Psoas muscle (tissue), 7 donors: ENCODE measurements at regions not wholly inside any gene's neighbourhood (a gene's known extent, or its start where the extent isn't known, plus 50 kb on each side); places are given as distances from the start of the nearest gene placed in this dataset.
"Not testable (repeated sequence)": the region's sequence is repeated elsewhere in the genome, so short reads cannot be mapped to it uniquely, and the experiment has no call there.

Source experiments
- ATAC-seq, 4 donors: fragments of 200-7000 bp; cut with Tn5 transposase; one replicate each; pipeline ENCODE4 v1.9.1; 2020; ENCODE audit warnings: moderate library complexity in 3 of 4, mild to moderate bottlenecking in 2 of 4
- DNase-seq, 2 donors: peaks; one replicate each; pipeline ENCODE4 v3.0.0-alpha.2; 2020
- H3K27ac ChIP-seq: fragments of 200-600 bp; one replicate; pipeline ENCODE4 v1.8.0; 2022
- H3K27me3 ChIP-seq, 3 donors: fragments of 200-600 bp in 1 of 3; one replicate each; pipeline versions ENCODE4 v1.6.1 to v1.8.0; 2013 to 2022; ENCODE audit warnings: low read length in 2 of 3, mild to moderate bottlenecking in 2 of 3, moderate library complexity in 1 of 3; ENCODE audit not compliant: insufficient read depth in 3 of 3
- H3K36me3 ChIP-seq, 2 donors: fragments of 200-600 bp in 1 of 2; one replicate each; pipeline versions ENCODE4 v1.6.1 to v1.8.0; 2013 to 2022; ENCODE audit warnings: low read depth in 1 of 2, mild to moderate bottlenecking in 1 of 2, moderate library complexity in 1 of 2; ENCODE audit not compliant: insufficient read depth in 1 of 2
- H3K4me1 ChIP-seq: fragments of 200-600 bp; one replicate; pipeline ENCODE4 v1.8.0; 2022
- H3K4me3 ChIP-seq: fragments of 200-600 bp; one replicate; pipeline ENCODE4 v1.8.0; 2022; ENCODE audit warnings: mild to moderate bottlenecking
- H3K9me3 ChIP-seq: fragments of 200-600 bp; one replicate; pipeline ENCODE4 v1.8.0; 2022
- CTCF ChIP-seq: fragments of 200-600 bp; IDR thresholded peaks from one replicate; pipeline ENCODE4 v1.8.0; 2022; ENCODE audit warnings: antibody characterized with exemption
- WGBS, 3 donors: extraction: QIAGEN DNeasy Blood & Tissue Kit; methylation state at CpG; one replicate each; pipeline versions ENCODE4 v1.1.6 to v1.1.7; 2013; 5-methylcytosine and 5-hydroxymethylcytosine counted together
- intact Hi-C, 2 donors: fragments of 100-400 bp; cut with DNase I; formaldehyde crosslinking; loops; one replicate each; pipeline versions ENCODE4 v1.11.0 to v1.14.2; 2022
- donor health status: healthy with polysubstance abuse.
- donor health status: DM: no; HTN: no; CAD: no; lungs with moderate emphysema.
- donor health status: Bipolar disorder and iron deficiency.
- donor health status: healthy.
- donor health status: DM: yes; HTN: yes; CAD: no.
- donor health status: DM: no; HTN: no; CAD: no.
- donor health status: DM: yes; HTN: yes; CAD: no.

GRCh38 chr18:41871229-41872000 is 83.6 kb upstream of the PIK3C3 start:
- H3K4me1 ChIP-seq: no peaks in the 10 kb centered on the region
- WGBS, 3 donors: 61 to 75% (median 69%) methylated on average over 7 of the region's 7 CpGs
- peaks cover 0 to 2% (median 0%) of the 10 kb centered on the region in 3 donors for H3K27me3 ChIP-seq
- no peaks in the 10 kb centered on the region for H3K36me3 ChIP-seq
- DNase-seq (no peak), ATAC-seq (no peak)
- no peak overlapping the region for H3K4me3 ChIP-seq
- intact Hi-C loops: no loop called here
- no peaks in the 10 kb centered on the region for H3K9me3 ChIP-seq
- no peak for TF ChIP-seq CTCF
- H3K27ac ChIP-seq: no peak overlapping the region

GRCh38 chr18:41870817-41871216 is 84.2 kb upstream of the PIK3C3 start:
- Histone ChIP-seq H3K4me1 (no peaks in the 10 kb centered on the region), H3K9me3 (no peaks in the 10 kb centered on the region), H3K4me3 (no peak overlapping the region), H3K36me3 (no peaks in the 10 kb centered on the region), H3K27ac (no peak overlapping the region), H3K27me3 (peaks cover 0 to 2% (median 0%) of the 10 kb centered on the region in 3 donors)
- intact Hi-C loops: no loop called here
- TF ChIP-seq CTCF: no peak
- ATAC-seq: no peak
- no peak for DNase-seq

DNA sequence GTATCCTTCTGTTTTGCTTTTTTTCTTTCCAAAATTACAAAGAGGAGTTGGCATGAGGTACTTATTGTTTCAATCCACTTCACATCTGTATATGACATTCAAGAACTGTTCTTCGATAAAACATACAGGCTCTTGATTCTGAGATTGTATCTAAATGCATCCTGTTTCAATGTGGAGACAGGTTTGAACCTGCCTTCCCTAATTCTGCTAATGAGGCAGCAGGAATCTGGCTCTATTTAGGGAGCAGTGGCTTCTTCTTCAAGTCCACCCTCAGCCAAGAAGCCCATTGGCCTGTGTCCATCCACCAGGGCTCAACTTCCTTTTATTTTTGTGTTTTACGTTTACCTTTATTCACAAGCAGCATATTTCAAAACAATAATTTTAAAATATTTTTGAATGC is 84.8 kb upstream of the PIK3C3 start:
- Histone ChIP-seq H3K4me3 (no peak overlapping the region), H3K27ac (no peak overlapping the region), H3K4me1 (no peaks in the 10 kb centered on the region), H3K36me3 (no peaks in the 10 kb centered on the region), H3K9me3 (no peaks in the 10 kb centered on the region), H3K27me3 (peaks cover 0 to 2% (median 0%) of the 10 kb centered on the region in 3 donors)
- ATAC-seq (no peak), DNase-seq (no peak)
- WGBS, 3 donors: 69 to 80% (median 73%) methylated on average over 2 of the region's 2 CpGs
- intact Hi-C loops: no loop called here
- TF ChIP-seq CTCF: no peak

- whole genome bisulfite sequencing, 3 donors: 93 to 97% (median 96%) methylated on average over 23 to 27 of the region's 27 CpGs
- DNase-seq, H3K36me3 ChIP-seq: not testable (repeated sequence)
Observed at GRCh38 chr18:41865796-41866195, 89.2 kb upstream of the PIK3C3 start.

GRCh38 chr18:41864216-41864615 is 90.8 kb upstream of the PIK3C3 start:
- no peak for ATAC-seq
- 82 to 86% (median 83%) methylated on average over 3 of the region's 3 CpGs for WGBS, 3 donors

More at GRCh38 chr18:41865796-41866195, 89.2 kb upstream of the PIK3C3 start:
- H3K27ac ChIP-seq, ATAC-seq, H3K4me3 ChIP-seq, H3K9me3 ChIP-seq, intact Hi-C loops, H3K27me3 ChIP-seq, H3K4me1 ChIP-seq: not testable (repeated sequence)

More at GRCh38 chr18:41864216-41864615, 90.8 kb upstream of the PIK3C3 start:
- intact Hi-C loops: no loop called here
- Histone ChIP-seq H3K4me3 (no peak overlapping the region), H3K27me3 (no peaks in the 10 kb centered on the region), H3K27ac (no peak overlapping the region), H3K9me3 (no peaks in the 10 kb centered on the region), H3K36me3 (no peaks in the 10 kb centered on the region), H3K4me1 (no peaks in the 10 kb centered on the region)
- no peak for TF ChIP-seq CTCF
- DNase-seq: no peak
